Gastrocnemius medialis (tissue), 4 donors: ENCODE measurements at regions not wholly inside any gene's neighbourhood (a gene's known extent, or its start where the extent isn't known, plus 50 kb on each side); places are given as distances from the start of the nearest gene placed in this dataset.

ENCODE experiments used
- CTCF ChIP-seq, 5 experiments: fragments of 450-650 bp in 3 of 5; fragments of 200-600 bp in 2 of 5; sonication (generic) in 2 of 5; IDR thresholded peaks in 4 of 5; conservative IDR thresholded peaks in 1 of 5; 1 replicate in 4 of 5; 2 replicates in 1 of 5; pipeline ENCODE4 v1.5.1; 2016 to 2019; ENCODE audit warnings: antibody characterized with exemption in 5 of 5, mild to moderate bottlenecking in 3 of 5, moderate library complexity in 3 of 5
- POLR2A ChIP-seq, 2 donors: fragments of 450-650 bp; IDR thresholded peaks; one replicate each; pipeline ENCODE4 v1.6.1; 2017; ENCODE audit warnings: antibody characterized with exemption in 2 of 2, mild to moderate bottlenecking in 2 of 2, moderate library complexity in 2 of 2

GRCh38 chr5:24791326-24791725 lies 146.5 kb upstream of the CDH10 start:
- no peak for TF ChIP-seq CTCF (IDR thresholded peaks at IDR 0.05 in 4 of 5, conservative IDR thresholded peaks at IDR 0.05 in 1 of 5)
- TF ChIP-seq POLR2A (IDR thresholded peaks at IDR 0.05) = no peak
